SH-SY5Y (cell line): ENCODE measurements at regions not wholly inside any gene's neighbourhood (a gene's known extent, or its start where the extent isn't known, plus 50 kb on each side); places are given as distances from the start of the nearest gene placed in this dataset.

Source experiments
- GATA2 ChIP-seq: IDR thresholded peaks from 2 replicates; pipeline ENCODE4 v1.6.1; 2011; ENCODE audit warnings: mild to moderate bottlenecking, low read depth, low read length
- GATA3 ChIP-seq: IDR thresholded peaks from 2 replicates; pipeline ENCODE4 v1.6.1; 2011; ENCODE audit warnings: low read depth, mild to moderate bottlenecking, low read length, moderate library complexity

GRCh38 chr6:139473231-139473701 is 98.8 kb upstream of the CITED2 start:
- TF ChIP-seq GATA2 = no peak
- TF ChIP-seq GATA3 = no peak

GRCh38 chr6:139472351-139473015 is 98.0 kb upstream of the CITED2 start:
- TF ChIP-seq GATA3 (no peak), GATA2 (no peak)

GRCh38 chr6:139470997-139471396 is 96.5 kb upstream of the CITED2 start:
- no peak for TF ChIP-seq GATA3
- no peak for TF ChIP-seq GATA2

- TF ChIP-seq GATA2 (no peak), GATA3 (no peak)
These were observed 93.9 kb upstream of the CITED2 start for GRCh38 chr6:139468178-139468819.

GRCh38 chr6:139457476-139457875 is 83.0 kb upstream of the CITED2 start:
- TF ChIP-seq GATA2 = no peak

- TF ChIP-seq GATA3 = no peak
- TF ChIP-seq GATA2 = no peak
These were observed 77.9 kb upstream of the CITED2 start for GRCh38 chr6:139452148-139452876.

GRCh38 chr6:139449611-139450000 is 75.2 kb upstream of the CITED2 start:
- TF ChIP-seq GATA2 (no peak), GATA3 (no peak)

GRCh38 chr6:139448998-139449610 is 74.7 kb upstream of the CITED2 start:
- TF ChIP-seq GATA2 (no peak), GATA3 (no peak)

- TF ChIP-seq GATA3 (no peak), GATA2 (no peak)
These were observed 73.7 kb upstream of the CITED2 start for GRCh38 chr6:139448051-139448649.

GRCh38 chr6:139447656-139447975 is 73.2 kb upstream of the CITED2 start:
- TF ChIP-seq GATA3 = no peak
- no peak for TF ChIP-seq GATA2

GRCh38 chr6:139446768-139447655 is 72.6 kb upstream of the CITED2 start:
- no peak for TF ChIP-seq GATA2
- no peak for TF ChIP-seq GATA3

- no peak for TF ChIP-seq GATA3
- no peak for TF ChIP-seq GATA2
These were observed 71.8 kb upstream of the CITED2 start for GRCh38 chr6:139446138-139446715.
